Muscle of arm (tissue), 1 donor: ENCODE measurements at regions not wholly inside any gene's neighbourhood (a gene's known extent, or its start where the extent isn't known, plus 50 kb on each side); places are given as distances from the start of the nearest gene placed in this dataset.
"Not testable (repeated sequence)": the region's sequence is repeated elsewhere in the genome, so short reads cannot be mapped to it uniquely, and the experiment has no call there.

ENCODE experiments used
- DNase-seq: peaks from one replicate; pipeline ENCODE4 v3.0.0-alpha.2; 2013

GRCh38 chr2:195356920-195357440 is 300.0 kb upstream of the SLC39A10 start:
- DNase-seq = no peak

- DNase-seq = no peak
Observed at GRCh38 chr2:195356026-195356425, 301.0 kb upstream of the SLC39A10 start.

GRCh38 chr2:195352581-195352980 is 304.4 kb upstream of the SLC39A10 start:
- DNase-seq = no peak

- DNase-seq = no peak
Observed at GRCh38 chr2:195343942-195344530, 313.0 kb upstream of the SLC39A10 start.

- no peak for DNase-seq
Observed at GRCh38 chr2:195343540-195343939, 313.5 kb upstream of the SLC39A10 start.

GRCh38 chr2:195342061-195342460 is 315.0 kb upstream of the SLC39A10 start:
- no peak for DNase-seq

- no peak for DNase-seq
Observed at GRCh38 chr2:195338856-195339255, 318.2 kb upstream of the SLC39A10 start.

- DNase-seq = no peak
Observed at GRCh38 chr2:195337597-195337996, 319.4 kb upstream of the SLC39A10 start.

GRCh38 chr2:195333869-195334268 is 323.2 kb upstream of the SLC39A10 start:
- DNase-seq = no peak

- DNase-seq = no peak
Observed at GRCh38 chr2:195331966-195332365, 325.1 kb upstream of the SLC39A10 start.

GRCh38 chr2:195331129-195331528 is 325.9 kb upstream of the SLC39A10 start:
- DNase-seq = no peak

- DNase-seq = no peak
Observed at GRCh38 chr2:195330513-195330956, 326.5 kb upstream of the SLC39A10 start.

- DNase-seq = not testable (repeated sequence)
Observed at GRCh38 chr2:195329784-195330183, 327.2 kb upstream of the SLC39A10 start.

- no peak for DNase-seq
Observed at GRCh38 chr2:195326537-195326936, 330.5 kb upstream of the SLC39A10 start.

GRCh38 chr2:195322324-195322723 is 334.7 kb upstream of the SLC39A10 start:
- no peak for DNase-seq

GRCh38 chr2:195320413-195320973 is 336.5 kb upstream of the SLC39A10 start:
- no peak for DNase-seq

GRCh38 chr2:195319548-195320412 is 337.2 kb upstream of the SLC39A10 start:
- DNase-seq = no peak

- no peak for DNase-seq
Observed at GRCh38 chr2:195319112-195319460, 337.9 kb upstream of the SLC39A10 start.

- peak; percentile 53 for DNase-seq
Observed at GRCh38 chr2:195318440-195319111, 338.4 kb upstream of the SLC39A10 start.

GRCh38 chr2:195317550-195317949 is 339.5 kb upstream of the SLC39A10 start:
- no peak for DNase-seq

GRCh38 chr2:195316486-195316885 is 340.5 kb upstream of the SLC39A10 start:
- DNase-seq = no peak

- no peak for DNase-seq
Observed at GRCh38 chr2:195313962-195314361, 343.1 kb upstream of the SLC39A10 start.
